CD14-positive monocyte (primary cell): ENCODE measurements at regions not wholly inside any gene's neighbourhood (a gene's known extent, or its start where the extent isn't known, plus 50 kb on each side); places are given as distances from the start of the nearest gene placed in this dataset.

Experiments
- DNase-seq, 3 donors: peaks; one replicate each; pipeline ENCODE4 v3.0.0-alpha.2; 2011 to 2022
- H2AFZ ChIP-seq: 2 replicates; pipeline ENCODE4 v1.6.0; 2012; ENCODE audit warnings: mild to moderate bottlenecking, low read depth, low read length, inconsistent platforms; ENCODE audit not compliant: insufficient read depth, poor library complexity, severe bottlenecking
- H3K27ac ChIP-seq, 2 donors: 1 replicate in 1 of 2; 2 replicates in 1 of 2; pipeline ENCODE4 v1.5.1; 2012 to 2013; ENCODE audit warnings: low read length in 2 of 2, control low read depth in 1 of 2, inconsistent platforms in 1 of 2, low read depth in 1 of 2, mild to moderate bottlenecking in 1 of 2
- H3K27me3 ChIP-seq, 2 donors: one replicate each; pipeline versions ENCODE4 v1.6.0 to v1.6.1; 2011 to 2013; ENCODE audit warnings: low read length in 2 of 2; ENCODE audit not compliant: control insufficient read depth in 2 of 2, insufficient read depth in 2 of 2
- H3K36me3 ChIP-seq, 2 donors: replicated peaks in 1 of 2; 1 replicate in 1 of 2; 2 replicates in 1 of 2; pipeline versions ENCODE4 v1.5.1 to v1.6.1; 2012 to 2013; ENCODE audit warnings: low read length in 2 of 2, control low read depth in 1 of 2, inconsistent platforms in 1 of 2, mild to moderate bottlenecking in 1 of 2; ENCODE audit not compliant: insufficient read depth in 2 of 2, control insufficient read depth in 1 of 2
- H3K4me1 ChIP-seq, 2 donors: 1 replicate in 1 of 2; 2 replicates in 1 of 2; pipeline versions ENCODE4 v1.5.1 to v1.6.1; 2012 to 2013; ENCODE audit warnings: low read length in 2 of 2, control low read depth in 1 of 2, inconsistent platforms in 1 of 2, mild to moderate bottlenecking in 1 of 2, moderate library complexity in 1 of 2; ENCODE audit not compliant: insufficient read depth in 2 of 2, control insufficient read depth in 1 of 2
- H3K4me2 ChIP-seq: replicated peaks from 2 replicates; pipeline ENCODE3; 2012; ENCODE audit warnings: low read length, moderate library complexity, mild to moderate bottlenecking; ENCODE audit not compliant: poor library complexity, severe bottlenecking; ENCODE audit errors: extremely low read depth
- H3K4me3 ChIP-seq, 3 experiments: fragments of 200-600 bp in 1 of 3; sonication (generic) in 1 of 3; replicated peaks in 1 of 3; 1 replicate in 2 of 3; 2 replicates in 1 of 3; pipeline ENCODE4 v1.5.1; 2011 to 2013; ENCODE audit warnings: low read length in 3 of 3, mild to moderate bottlenecking in 3 of 3, control low read depth in 2 of 3, low read depth in 2 of 3, inconsistent platforms in 1 of 3, moderate library complexity in 1 of 3
- H3K79me2 ChIP-seq: 2 replicates; pipeline ENCODE4 v1.6.0; 2012; ENCODE audit warnings: mild to moderate bottlenecking, control low read depth, inconsistent platforms, low read length, moderate library complexity; ENCODE audit not compliant: insufficient read depth
- H3K9ac ChIP-seq: 2 replicates; pipeline ENCODE4 v1.6.0; 2017; ENCODE audit warnings: low read length, mild to moderate bottlenecking; ENCODE audit not compliant: insufficient read depth, poor library complexity, severe bottlenecking
- H3K9me3 ChIP-seq, 2 donors: replicated peaks in 1 of 2; 1 replicate in 1 of 2; 2 replicates in 1 of 2; pipeline versions ENCODE4 v1.5.1 to v1.6.1; 2012 to 2013; ENCODE audit warnings: low read length in 2 of 2, control low read depth in 1 of 2; ENCODE audit not compliant: control insufficient read depth in 1 of 2, insufficient read depth in 1 of 2
- H4K20me1 ChIP-seq: 2 replicates; pipeline ENCODE4 v1.6.0; 2012; ENCODE audit warnings: mild to moderate bottlenecking, low read length, control low read depth, moderate library complexity; ENCODE audit not compliant: insufficient read depth
- H3K27ac Mint-ChIP-seq, 7 donors: one replicate each; pipeline ENCODE4 v1.8.0; 2020; ENCODE audit warnings: mild to moderate bottlenecking in 7 of 7, mixed read lengths in 7 of 7, moderate library complexity in 6 of 7, inconsistent platforms in 2 of 7
- H3K27me3 Mint-ChIP-seq, 3 donors: one replicate each; pipeline ENCODE4 v1.8.0; 2021 to 2022; ENCODE audit warnings: low read depth in 3 of 3, mild to moderate bottlenecking in 3 of 3, mixed read lengths in 3 of 3, moderate library complexity in 3 of 3, inconsistent platforms in 1 of 3
- H3K36me3 Mint-ChIP-seq, 2 donors: one replicate each; pipeline ENCODE4 v1.8.0; 2020; ENCODE audit warnings: mixed read lengths in 2 of 2, inconsistent platforms in 1 of 2, mild to moderate bottlenecking in 1 of 2
- H3K4me1 Mint-ChIP-seq: one replicate; pipeline ENCODE4 v1.8.0; 2020; ENCODE audit warnings: mild to moderate bottlenecking, mixed read lengths
- H3K4me3 Mint-ChIP-seq, 2 donors: one replicate each; pipeline ENCODE4 v1.8.0; 2020; ENCODE audit warnings: mild to moderate bottlenecking in 2 of 2, mixed read lengths in 2 of 2, moderate library complexity in 1 of 2
- H3K9me3 Mint-ChIP-seq, 7 donors: one replicate each; pipeline ENCODE4 v1.8.0; 2020 to 2022; ENCODE audit warnings: mixed read lengths in 7 of 7, mild to moderate bottlenecking in 6 of 7, moderate library complexity in 6 of 7, inconsistent platforms in 2 of 7
- CTCF ChIP-seq: fragments of 200-600 bp; IDR thresholded peaks from one replicate; pipeline ENCODE4 v1.8.0; 2022; ENCODE audit warnings: antibody characterized with exemption, mild to moderate bottlenecking
- WGBS: methylation state at CpG from one replicate; pipeline ENCODE4 v1.1.5; 2013; ENCODE audit warnings: missing lambda C conversion rate; ENCODE audit not compliant: insufficient coverage; 5-methylcytosine and 5-hydroxymethylcytosine counted together
- intact Hi-C, 2 donors: fragments of 100-400 bp; cut with micrococcal nuclease; formaldehyde crosslinking; loops; one replicate each; pipeline versions ENCODE4 v1.15.0 to v1.15.1; 2023

GRCh38 chr22:27070594-27070993, 413.2 kb downstream of the MIAT start:
- WGBS, result 80% methylated on average over 2 of the region's 8 CpGs
- Histone ChIP-seq H3K27ac (no peak overlapping the region), H3K4me3 (no peak overlapping the region), H3K9me3 (no peaks in the 10 kb centered on the region), H4K20me1 (no peaks in the 10 kb centered on the region), H3K36me3 (no peaks in the 10 kb centered on the region), H3K4me1 (no peaks in the 10 kb centered on the region), H3K79me2 (no peaks in the 10 kb centered on the region), H3K27me3 (peaks cover 0 to 8% of the 10 kb centered on the region in 2 donors), H3K9ac (no peak overlapping the region), H3K4me2 (no peak overlapping the region), H2AFZ (no peak overlapping the region)
- no peak overlapping the region for H3K4me3 Mint-ChIP-seq
- H3K36me3 Mint-ChIP-seq, result no peaks in the 10 kb centered on the region
- H3K9me3 Mint-ChIP-seq, result peaks cover 0 to 2% (median 0%) of the 10 kb centered on the region in 7 donors
- H3K27me3 Mint-ChIP-seq, result peaks cover 14 to 24% (median 18%) of the 10 kb centered on the region in 3 donors
- no peaks in the 10 kb centered on the region for H3K4me1 Mint-ChIP-seq
- no peak for TF ChIP-seq CTCF
- H3K27ac Mint-ChIP-seq, result no peak overlapping the region
- DNase-seq, result no peak
- intact Hi-C loops, result no loop called here

GRCh38 chr22:27073601-27074425, 416.4 kb downstream of the MIAT start:
- no peak for TF ChIP-seq CTCF
- no peak for DNase-seq
- H3K27ac Mint-ChIP-seq, result no peak overlapping the region

More at GRCh38 chr22:27073601-27074425, 416.4 kb downstream of the MIAT start:
- Histone ChIP-seq H3K79me2 (no peaks in the 10 kb centered on the region), H4K20me1 (no peaks in the 10 kb centered on the region), H3K4me2 (no peak overlapping the region), H3K4me1 (no peaks in the 10 kb centered on the region), H3K27me3 (peaks cover 1 to 7% of the 10 kb centered on the region in 2 donors), H3K36me3 (no peaks in the 10 kb centered on the region), H3K27ac (no peak overlapping the region), H3K4me3 (no peak overlapping the region), H3K9ac (no peak overlapping the region), H2AFZ (no peak overlapping the region), H3K9me3 (no peaks in the 10 kb centered on the region)
- intact Hi-C loops, result no loop called here
- Mint-ChIP-seq H3K9me3 (peaks cover 0 to 3% (median 0%) of the 10 kb centered on the region in 7 donors), H3K27me3 (peaks cover 9 to 18% (median 18%) of the 10 kb centered on the region in 3 donors), H3K4me1 (no peaks in the 10 kb centered on the region), H3K36me3 (no peaks in the 10 kb centered on the region), H3K4me3 (peak overlapping the region in 1 of 2 donors; percentile 21)
- 80% methylated on average over 5 of the region's 12 CpGs for WGBS
